AML-193 (cell line): ENCODE measurements at regions not wholly inside any gene's neighbourhood (a gene's known extent, or its start where the extent isn't known, plus 50 kb on each side); places are given as distances from the start of the nearest gene placed in this dataset.

ENCODE experiments used
- DNase-seq, 2 experiments: peaks; one replicate each; lab custom pipeline; 2025; lab: John Stamatoyannopoulos, UW

DNA sequence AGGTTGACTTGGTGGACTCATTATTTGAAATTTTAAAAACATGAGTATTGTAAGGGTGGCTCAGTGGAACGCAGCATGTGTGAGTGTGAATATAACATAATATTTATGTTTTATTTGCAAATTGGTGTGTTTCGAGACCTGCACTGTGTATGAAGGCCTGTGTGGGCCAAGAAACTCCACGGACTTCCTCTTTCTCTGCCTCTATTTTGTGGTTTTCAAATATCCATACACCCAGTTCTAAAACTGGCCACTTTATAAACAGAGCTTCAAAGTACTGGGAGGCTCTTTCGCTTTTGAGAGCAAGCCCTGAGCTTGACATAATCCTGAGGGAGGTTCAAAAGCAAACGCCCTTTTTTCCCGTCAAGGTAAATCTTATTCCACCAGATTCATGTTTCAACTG is 187.7 kb downstream of the GPAT3 start:
- DNase-seq = peak in 1 of 2 experiments; percentile 1

DNA sequence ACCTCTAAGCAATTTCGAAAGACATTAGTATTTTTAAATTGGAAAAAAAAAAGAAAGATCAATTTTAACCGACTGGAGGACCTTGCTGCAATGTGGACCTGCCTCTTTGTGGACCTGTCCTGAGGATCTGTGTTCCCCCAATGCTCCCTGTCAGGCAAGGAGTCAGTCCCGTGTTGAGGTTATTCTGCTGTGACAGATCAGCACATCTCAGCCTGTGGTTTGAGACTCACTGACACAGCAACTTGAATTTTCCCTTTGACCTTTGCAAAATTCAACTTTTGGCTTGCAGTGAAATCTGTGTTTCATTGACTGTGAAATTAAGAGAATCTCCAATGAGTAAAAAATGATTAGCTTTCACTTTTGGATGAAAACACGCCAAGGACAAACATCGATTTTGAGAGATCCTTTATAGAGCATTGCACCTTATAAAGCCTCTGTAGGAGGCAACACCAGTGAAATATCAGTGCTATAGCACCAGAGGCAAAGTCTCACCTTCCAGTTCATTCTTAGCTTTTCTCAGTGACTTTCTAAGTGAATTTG is 186.9 kb downstream of the GPAT3 start:
- no peak for DNase-seq

DNA sequence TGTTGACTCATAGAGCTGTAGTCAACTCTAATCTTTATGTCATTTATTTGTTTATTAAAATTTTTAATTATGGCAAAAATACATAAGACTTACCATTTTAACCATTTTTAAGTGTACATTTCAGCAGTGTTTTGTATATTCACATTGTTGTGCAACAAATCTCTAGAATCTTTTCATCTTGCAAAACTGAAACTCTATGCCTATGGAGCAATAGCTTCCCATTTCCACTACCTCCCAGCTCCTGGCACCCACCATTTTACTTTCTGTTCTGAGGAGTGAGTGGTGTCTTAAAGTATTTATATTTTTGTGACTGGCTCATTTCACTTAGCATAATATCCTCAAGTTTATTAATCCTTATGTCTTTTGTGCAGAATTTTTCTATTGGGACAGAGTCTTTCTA is 181.0 kb downstream of the GPAT3 start:
- DNase-seq = peak; percentile 30 to 63

DNA sequence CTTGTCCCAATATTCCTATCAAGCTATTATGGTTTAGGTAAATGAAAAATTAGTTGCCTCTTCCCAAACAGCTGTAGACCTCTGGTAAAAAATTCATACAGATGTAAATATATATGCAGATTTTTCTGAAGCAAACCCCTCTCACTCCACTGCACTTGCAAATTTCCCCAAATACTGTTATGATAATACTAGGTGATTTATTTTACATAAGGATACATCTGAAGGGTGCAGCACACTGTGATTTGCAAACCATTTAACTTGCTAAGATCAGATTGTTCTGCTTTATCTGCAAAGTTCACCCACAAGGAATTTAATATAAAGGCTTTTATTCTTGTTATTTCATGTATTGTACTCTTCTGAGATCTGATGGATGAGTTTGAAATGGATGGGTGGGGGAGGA is 177.0 kb downstream of the GPAT3 start:
- DNase-seq = no peak

DNA sequence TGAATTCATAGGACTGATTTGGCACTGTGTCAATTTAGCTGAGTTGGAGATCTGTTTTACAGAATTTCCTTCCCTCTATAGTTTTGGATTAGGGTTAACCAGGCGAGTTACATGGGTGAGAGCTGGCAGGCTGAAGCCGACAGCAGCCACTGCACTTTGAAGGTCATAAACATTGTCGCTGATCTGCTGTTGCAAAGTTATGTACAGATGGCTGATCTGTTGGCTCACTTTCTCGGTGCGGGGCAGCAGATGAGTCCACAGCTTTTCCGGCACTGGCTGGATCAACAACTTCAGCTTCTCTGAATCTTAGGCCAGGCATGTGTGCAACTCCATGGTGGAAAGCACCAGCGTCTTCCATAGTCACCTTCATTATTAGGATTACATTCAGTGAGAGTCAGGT is 173.7 kb downstream of the GPAT3 start:
- DNase-seq = no peak

DNA sequence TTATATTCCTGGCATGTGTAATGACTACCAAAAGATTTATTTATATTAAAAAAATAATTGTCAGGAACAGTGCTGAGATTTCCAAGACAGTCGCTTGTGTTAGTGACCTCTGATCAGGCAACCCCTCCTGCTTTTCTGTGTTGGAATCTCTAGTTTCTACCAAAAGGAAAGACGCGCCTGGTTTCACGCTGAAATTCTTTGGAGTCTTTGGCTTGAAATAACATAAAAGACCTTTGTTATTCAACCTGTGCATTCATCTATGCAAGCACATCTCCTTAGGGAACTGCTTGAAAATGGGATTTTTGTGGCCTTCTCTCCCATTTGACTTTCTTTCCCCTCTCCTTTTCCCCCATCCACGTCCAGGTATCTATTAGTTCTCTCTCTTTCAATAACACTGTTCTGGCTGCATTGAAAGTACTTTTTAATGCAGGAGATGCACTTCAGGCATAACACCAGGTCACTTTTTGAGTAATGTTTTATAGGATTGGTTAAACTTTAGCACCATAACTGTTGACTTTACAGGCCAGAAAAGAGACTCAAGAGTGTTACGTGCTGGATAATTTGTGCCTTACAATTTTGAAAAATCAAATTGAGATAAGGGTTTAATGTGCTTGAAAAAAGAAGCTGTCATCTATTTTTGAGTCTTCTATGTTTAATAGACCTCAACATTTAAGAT is 172.7 kb downstream of the GPAT3 start:
- DNase-seq = no peak

DNA sequence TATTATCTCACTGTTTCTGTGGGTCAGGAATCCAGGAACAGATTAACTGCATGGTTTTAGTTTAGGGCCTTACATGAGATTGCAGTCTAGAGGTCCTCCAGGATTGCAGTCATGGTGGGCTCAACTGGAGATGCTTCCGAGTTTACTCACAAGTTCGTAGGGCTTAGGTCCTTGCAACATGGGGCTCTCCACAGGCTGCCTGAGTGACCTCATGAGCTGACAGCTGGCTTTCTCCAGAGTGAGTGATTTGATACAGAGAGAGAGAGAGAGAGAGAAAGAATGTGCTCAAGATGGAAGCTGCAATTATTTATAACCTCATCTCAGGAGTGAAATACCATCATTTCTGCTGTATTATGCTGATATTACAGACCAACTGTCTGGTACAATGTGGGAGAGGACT is 168.9 kb downstream of the GPAT3 start:
- no peak for DNase-seq

DNA sequence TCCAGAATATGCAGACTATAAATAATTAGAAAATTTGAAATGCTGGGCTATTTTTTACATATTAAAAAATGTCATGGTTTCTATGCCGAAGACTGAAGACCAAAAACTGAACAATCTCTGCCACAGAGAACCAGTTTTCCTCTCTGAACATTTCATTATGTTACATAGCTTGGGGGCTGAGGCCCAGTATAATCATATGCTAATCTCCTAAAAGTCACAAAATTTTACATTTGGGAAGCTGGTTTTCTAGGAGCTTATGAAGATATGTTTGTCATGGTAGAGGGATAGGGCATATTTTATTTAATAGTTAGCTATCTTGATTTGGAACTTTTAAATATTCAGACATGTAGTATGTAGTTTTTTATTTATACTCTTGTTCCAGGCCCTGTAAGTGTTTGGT is 167.8 kb downstream of the GPAT3 start:
- no peak for DNase-seq

DNA sequence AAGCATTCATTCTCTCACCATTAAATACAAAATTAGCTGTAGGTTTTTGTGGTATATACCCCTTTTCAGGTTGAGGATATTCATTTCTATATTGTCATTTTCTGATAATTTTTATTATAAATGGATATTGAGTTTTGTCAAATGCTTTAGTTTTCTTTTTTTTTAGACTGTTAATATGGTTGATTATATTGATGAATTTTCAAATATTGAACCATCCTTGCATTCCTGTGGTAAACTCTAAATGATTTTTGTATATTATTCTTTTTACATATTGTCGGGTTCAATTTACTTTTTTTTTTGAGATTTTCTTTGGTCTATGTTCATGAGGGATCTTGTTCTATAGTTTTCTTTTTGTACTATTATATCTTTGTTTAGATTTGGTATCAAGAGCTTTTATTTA is 165.1 kb downstream of the GPAT3 start:
- DNase-seq = no peak

DNA sequence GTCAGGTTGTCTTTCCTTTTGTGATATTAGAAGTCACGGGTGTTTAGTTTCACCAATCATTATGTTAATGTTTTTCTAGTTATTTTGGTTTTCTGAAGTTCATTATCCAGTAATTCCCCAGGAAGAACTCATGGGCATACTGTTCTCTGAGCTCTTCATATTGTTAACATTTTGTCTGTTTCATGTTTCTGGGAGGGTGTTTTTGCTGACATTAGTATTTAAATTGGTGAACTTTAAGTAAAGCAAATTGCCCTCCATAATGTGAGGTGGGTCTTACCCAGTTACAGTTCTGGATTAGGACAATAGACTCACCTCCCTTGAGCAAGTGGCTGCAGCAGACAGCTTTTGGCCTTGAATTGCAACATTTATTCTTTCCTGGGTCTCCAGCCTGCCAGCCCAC is 163.4 kb downstream of the GPAT3 start:
- DNase-seq = no peak

DNA sequence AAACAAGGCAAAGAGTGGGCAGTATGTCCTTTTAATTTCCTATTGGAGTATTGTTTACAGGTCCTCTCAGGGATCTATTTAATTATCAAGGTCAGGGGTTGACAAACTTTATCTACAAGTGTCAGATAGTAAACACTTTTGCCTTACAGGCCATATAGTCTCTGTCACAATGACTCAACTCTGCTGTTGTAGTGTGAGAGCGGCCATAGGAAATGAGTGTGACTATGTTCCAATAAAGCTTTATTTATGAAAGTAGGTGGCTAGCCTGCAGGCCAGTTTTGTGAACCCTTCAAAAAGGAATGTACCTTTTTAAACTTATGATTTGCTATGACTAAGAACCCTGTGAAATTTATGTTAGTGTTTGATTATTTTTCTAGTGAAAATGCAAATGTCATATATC is 156.1 kb downstream of the GPAT3 start:
- no peak for DNase-seq

DNA sequence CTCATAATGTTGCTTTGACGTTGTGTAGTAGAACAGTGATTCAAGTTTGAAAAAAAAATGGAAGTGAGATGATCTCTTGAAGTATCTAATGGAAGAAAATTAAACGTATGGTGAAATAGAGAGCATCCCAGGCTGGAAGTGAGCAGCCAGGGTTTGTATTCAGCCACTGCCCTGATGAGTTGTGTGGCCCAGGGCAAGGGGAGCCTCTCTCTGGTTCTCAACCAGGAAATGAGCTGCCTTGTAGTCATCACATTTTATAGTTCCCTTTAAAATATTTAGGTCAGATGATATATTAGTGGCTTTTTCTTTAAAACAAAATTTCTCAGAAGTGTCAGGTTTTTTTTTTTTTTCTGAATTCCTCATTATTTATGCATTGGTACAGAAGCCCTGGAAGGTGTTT is 150.3 kb downstream of the GPAT3 start:
- DNase-seq = no peak

DNA sequence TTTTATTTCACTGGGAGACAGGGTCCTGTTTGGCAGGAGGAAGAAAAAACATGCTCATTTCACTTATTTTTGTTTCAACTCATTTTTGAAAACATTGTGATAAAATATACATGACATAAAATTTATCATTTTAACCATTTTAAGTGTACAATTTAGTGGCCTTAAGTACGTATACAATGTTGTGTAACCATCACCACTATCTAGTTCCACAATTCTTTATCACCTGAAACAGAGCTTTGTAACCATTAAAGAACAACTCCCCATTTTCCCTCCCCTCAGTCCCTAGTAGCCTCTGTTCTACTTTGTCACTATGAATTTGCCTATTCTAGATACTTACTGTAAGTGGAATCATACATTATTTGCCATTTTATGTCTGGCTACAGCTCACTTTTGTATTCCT is 143.8 kb downstream of the GPAT3 start:
- no peak for DNase-seq

DNA sequence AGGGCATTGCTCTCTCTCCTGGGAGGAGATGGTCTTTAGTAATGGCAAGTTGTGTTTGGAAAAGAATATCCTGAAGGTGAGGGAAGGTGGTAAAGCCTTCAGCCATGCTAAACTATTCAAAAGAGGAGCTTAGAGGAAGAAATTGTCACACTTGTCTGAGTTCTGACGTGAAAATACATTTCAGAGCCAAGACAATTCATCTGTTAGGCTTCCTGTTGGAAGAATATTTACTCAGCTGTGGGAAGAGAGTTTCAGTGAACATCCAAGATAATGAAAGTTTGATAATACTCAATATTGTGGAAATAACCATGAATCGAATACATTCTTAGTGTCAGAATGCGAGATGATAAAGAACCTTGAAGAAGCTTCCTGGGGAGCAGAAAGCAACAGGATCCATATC is 143.3 kb downstream of the GPAT3 start:
- no peak for DNase-seq

DNA sequence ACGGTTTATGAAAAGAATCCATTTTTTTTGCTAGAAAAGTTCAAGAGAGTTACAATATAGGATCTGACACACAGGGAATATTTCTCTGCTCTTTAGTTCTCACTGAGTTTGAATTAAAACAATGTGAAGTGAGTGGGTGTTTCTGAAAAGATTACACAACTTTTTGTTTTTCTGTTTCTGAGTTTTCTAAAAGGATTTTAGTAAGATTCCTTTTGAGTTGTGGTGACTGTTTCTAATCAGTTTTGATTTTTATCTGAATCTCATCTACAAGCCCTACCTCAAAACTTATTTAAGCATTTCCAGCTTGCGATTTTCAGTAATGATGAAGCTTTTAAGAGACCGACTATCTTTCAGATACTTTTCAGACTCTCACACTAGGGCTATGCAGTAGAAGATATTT is 141.7 kb downstream of the GPAT3 start:
- no peak for DNase-seq

DNA sequence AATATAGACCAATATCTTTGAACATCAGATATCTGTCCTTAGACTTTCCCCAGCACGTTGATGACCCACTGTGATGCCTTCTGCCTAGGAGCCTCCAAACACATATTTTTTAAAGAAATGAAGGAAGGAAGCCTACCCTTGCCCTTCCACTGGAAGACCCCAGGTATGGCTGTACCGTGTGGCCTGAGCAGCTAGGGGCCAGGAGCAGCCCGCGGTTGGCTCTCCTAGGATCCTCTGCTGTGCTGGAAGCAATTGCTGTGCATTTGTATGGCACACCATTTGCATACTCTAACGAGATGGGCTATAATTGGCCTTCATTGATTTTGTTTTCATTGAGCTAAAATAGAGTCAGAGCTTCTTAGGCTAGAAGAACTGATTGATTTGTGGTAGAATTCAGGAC is 128.8 kb downstream of the GPAT3 start:
- DNase-seq = no peak

DNA sequence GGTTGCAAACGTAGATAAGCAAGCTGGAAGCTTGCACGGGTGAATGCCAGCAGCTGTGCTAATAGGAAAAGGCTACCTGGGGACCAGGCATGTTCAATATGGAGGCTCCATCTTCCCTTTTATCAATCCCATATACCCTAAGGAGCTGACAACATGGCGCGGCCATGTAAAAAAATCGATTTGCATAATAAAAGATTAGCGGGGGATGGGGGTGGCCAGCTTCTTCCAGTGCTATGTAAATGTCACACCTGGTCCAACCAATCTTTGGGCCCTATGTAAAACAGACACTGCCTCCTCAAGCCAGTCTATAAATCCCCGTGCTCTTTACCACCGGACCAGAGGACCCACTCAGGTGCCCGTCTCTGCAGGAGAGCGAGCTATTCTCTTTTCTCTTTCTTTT is 128.2 kb downstream of the GPAT3 start:
- DNase-seq = no peak

DNA sequence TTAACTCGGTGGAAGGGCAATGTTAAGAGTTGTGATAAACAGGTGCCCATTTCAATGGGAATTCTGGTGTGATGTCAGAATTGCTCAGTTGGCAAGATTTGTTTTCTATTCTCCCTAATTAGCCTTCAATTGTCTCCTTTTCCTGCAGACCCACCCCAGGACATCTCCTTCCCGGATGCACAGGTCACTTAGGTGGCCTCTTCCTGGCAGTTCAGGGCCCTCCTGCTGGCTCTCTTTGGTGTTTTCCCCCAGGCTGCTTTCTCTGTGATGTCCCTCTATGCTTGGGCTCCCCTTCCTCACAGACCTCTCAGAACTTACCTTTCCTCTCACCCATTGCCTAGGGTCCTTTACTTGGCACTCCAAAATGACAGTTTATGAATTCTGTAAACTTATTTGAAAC is 126.3 kb downstream of the GPAT3 start:
- DNase-seq = no peak

DNA sequence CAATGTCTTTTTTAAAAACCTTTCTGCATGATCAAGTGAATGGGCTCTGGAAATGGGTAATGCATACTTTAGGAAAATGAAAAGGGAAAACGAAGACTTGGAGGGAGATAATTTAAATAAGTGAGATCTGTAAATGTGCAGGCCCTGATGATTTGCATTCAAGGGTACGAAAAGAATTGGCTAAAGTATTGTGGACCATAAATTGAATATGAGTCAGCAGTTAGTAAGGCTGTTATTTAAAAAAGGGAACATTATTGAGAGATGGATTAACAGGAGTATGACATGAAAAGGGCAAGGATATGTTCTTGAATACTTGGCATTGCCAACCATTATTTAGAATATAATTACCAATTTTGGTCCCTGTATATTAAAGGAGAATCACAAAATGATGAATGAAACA is 125.5 kb downstream of the GPAT3 start:
- DNase-seq = no peak

DNA sequence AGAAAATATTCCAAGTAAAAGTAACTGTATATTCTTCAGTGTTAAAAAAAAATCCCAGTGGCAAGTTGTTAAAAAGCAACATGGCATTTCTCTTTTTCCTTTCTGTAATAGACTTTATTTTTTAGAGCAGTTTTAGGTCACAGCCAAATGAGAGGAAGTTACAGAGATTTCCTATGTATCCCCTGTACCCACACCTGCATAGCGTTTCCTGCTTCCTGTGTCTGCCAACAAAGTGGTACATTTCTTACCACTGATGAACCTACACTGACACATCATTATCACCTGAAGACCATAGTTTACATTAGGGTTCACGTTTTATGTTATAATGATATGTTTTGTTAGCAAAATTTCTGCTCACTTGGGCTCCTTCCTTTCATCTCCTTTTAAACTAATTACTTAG is 124.7 kb downstream of the GPAT3 start:
- DNase-seq = no peak

DNA sequence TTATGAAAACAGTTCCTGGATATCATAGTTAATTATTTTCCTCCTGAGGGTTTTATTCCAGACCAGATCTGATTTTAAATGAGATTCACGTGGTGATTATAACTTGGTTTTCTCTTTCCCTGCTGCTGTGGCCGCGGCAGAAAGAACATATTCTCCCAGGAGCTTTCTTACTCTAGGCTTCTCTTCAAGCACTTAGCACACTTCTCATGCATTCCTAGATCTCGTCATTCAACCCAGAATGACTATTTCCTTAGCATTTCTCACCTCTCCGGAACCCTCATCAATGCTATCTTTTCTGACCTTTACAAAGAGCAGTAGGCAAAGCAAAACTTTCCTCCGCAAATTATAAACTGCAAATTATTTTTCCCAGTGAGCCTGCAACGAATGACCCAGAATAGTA is 122.9 kb downstream of the GPAT3 start:
- no peak for DNase-seq

DNA sequence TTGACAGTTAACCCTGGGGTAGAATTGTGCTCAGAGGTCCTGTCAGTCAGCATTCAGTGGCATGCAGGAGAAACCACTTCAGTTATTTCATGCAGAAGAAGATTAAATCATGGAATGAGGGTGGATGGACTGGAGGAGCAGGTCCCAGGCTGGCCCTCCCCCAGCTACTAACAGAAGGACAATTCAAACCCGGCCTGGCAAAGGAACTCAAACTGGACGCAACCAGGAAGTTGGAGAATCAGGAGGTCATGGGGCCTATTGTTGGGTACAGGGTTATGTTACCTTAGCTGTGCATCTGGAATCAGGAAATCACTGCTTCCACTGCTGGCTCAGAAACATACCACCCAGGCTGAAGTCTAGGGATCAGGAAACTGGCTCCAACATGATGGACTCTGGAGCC is 121.4 kb downstream of the GPAT3 start:
- DNase-seq = no peak
